BJ (cell line): ENCODE measurements at regions not wholly inside any gene's neighbourhood (a gene's known extent, or its start where the extent isn't known, plus 50 kb on each side); places are given as distances from the start of the nearest gene placed in this dataset.

Source experiments
- CTCF ChIA-PET: fragments of 350-600 bp; formaldehyde crosslinking; extraction: SDS; loops from one replicate; lab custom pipeline; 2021; ENCODE audit warnings: antibody characterized with exemption, inconsistent platforms; lab: Yijun Ruan, JAX
- POLR2A ChIA-PET: fragments of 300-600 bp; sonication (Branson Sonifier 250); formaldehyde crosslinking; extraction: SDS; loops from one replicate; lab custom pipeline; 2021; ENCODE audit warnings: antibody characterized with exemption; lab: Charles Lee
- DNase-seq: peaks from one replicate; pipeline ENCODE4 v3.0.0-alpha.2; 2011; ENCODE audit warnings: low read depth
- H3K27me3 ChIP-seq: 2 replicates; pipeline ENCODE4 v1.6.0; 2011; ENCODE audit warnings: low read length; ENCODE audit not compliant: control insufficient read depth, insufficient read depth
- H3K36me3 ChIP-seq: 2 replicates; pipeline ENCODE4 v1.5.1; 2011; ENCODE audit warnings: low read length; ENCODE audit not compliant: control insufficient read depth, insufficient read depth
- H3K4me3 ChIP-seq: 2 replicates; pipeline ENCODE4 v1.5.1; 2011; ENCODE audit warnings: low read depth, mild to moderate bottlenecking, control low read depth, low read length
- TF ChIP-seq, protein P1 (sequence below): IDR thresholded peaks from 2 replicates; pipeline ENCODE4 v1.5.1; 2011; ENCODE audit warnings: low read depth, mild to moderate bottlenecking, control low read depth, inconsistent platforms, low read length, moderate library complexity; ENCODE audit not compliant: insufficient read depth

DNA sequence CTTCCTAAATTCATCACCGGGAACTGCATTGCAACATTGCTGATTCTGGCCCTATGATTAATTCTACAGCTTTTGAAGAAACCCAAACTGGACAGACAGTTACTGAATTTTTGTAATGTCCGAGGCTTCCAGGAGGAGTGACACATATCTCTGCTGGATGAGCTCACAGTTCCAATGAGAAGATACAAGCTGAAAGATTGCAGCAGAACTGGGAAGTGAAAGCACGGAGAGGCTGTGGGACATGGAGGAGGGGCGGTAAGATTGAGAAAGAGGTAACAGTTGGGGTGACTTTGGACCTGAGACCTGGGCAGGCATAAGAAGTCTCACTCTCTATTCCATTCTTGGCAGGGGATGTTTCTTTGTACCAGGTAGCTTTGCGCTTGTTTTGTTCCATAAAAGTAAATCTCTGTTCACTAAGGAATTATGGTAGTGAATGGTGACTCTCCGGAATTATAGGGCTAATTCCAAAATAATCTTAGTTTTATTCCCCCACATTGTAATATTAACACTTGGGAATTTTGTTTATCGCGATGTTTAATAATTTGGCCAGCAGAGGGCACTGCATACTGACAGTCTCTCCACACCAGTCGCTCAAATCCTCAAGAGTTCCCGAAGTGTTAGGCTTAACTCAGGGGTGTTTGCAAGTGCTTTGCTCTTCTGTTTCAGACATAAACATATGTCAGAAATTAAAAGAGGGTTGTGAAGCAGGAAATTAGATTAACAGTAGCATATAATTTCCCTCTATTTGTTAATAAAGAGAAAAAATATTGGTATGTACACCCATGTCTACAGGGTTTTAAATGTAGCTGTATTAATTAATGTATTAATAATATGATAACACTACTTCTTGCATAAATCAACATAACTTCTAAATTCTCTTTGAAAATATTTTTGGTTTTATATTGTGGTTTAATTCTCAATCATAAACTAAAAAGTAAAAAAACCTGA is 201.4 kb downstream of the SOCS6 start:
- TF ChIP-seq, protein P1, sequence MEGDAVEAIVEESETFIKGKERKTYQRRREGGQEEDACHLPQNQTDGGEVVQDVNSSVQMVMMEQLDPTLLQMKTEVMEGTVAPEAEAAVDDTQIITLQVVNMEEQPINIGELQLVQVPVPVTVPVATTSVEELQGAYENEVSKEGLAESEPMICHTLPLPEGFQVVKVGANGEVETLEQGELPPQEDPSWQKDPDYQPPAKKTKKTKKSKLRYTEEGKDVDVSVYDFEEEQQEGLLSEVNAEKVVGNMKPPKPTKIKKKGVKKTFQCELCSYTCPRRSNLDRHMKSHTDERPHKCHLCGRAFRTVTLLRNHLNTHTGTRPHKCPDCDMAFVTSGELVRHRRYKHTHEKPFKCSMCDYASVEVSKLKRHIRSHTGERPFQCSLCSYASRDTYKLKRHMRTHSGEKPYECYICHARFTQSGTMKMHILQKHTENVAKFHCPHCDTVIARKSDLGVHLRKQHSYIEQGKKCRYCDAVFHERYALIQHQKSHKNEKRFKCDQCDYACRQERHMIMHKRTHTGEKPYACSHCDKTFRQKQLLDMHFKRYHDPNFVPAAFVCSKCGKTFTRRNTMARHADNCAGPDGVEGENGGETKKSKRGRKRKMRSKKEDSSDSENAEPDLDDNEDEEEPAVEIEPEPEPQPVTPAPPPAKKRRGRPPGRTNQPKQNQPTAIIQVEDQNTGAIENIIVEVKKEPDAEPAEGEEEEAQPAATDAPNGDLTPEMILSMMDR, result peak; percentile 62
- CTCF ChIA-PET, result interaction anchor here (0.6 to 3.6 kb wide), 20 partner anchors 10 to 905 kb away, joined by 3 to 53 read pairs (median 4); no protein-coding TSS in a partner anchor
- no peaks in the 10 kb centered on the region for H3K36me3 ChIP-seq
- no peak for DNase-seq
- H3K27me3 ChIP-seq, result peaks cover 3% of the 10 kb centered on the region; the same call in 1 of the 2 replicates
- POLR2A ChIA-PET, result no interaction called here
- peak overlapping the region; percentile 16; the same call in 1 of the 2 replicates for H3K4me3 ChIP-seq

DNA sequence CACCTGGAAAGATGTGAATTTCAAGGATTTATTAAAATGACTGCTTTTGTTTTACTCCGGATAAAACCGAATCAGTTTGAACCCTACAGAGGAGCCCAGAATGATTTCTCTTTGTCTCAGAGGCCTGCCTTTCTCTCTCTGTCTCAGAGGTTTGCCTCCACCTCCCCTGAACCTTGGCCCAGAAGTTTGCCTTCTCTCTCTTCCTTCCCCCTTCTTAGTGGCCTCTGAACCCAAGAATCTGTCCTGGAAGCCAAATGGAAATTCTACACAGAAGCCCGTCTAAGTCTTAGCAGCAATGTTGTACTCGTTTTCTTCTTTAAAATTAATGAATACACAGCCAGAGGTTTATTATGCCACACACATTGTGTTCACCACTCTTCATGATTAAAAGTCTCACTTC is 200.7 kb downstream of the SOCS6 start:
- TF ChIP-seq, protein P1, result no peak
- ChIA-PET POLR2A (no interaction called here), CTCF (interaction anchor here (0.6 to 3.6 kb wide), 11 partner anchors 10 to 306 kb away, joined by 3 to 53 read pairs (median 4); no protein-coding TSS in a partner anchor)
- no peaks in the 10 kb centered on the region for H3K36me3 ChIP-seq
- H3K4me3 ChIP-seq, result no peak overlapping the region
- DNase-seq, result no peak
- H3K27me3 ChIP-seq, result peaks cover 3% of the 10 kb centered on the region; the same call in 1 of the 2 replicates

DNA sequence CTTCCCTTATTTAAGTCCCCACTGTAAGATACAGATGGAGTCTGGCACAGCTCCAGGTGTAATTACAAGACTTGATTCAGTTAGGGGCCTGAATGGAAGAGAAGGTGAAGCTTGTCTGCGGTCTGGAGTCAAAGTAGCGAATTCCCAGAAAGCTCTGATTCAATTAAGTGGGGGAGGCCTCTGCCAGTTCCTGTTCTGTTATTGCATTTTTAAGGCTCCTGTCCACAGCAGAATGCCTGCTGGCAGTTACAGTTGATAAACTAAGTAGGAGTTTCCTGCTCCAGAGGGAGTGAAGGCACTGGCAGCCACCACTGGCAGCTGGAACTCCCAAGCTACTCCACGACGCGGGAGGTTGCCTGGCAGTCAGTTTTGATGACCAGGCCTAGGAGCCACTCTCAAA is 181.1 kb downstream of the SOCS6 start:
- no peak for DNase-seq
- Histone ChIP-seq H3K4me3 (no peak overlapping the region), H3K36me3 (no peaks in the 10 kb centered on the region), H3K27me3 (no peaks in the 10 kb centered on the region)
- ChIA-PET POLR2A (no interaction called here), CTCF (interaction anchor here (0.9 to 1.6 kb wide), 3 partner anchors 20 to 22 kb away, joined by 3 to 12 read pairs (median 3); no protein-coding TSS in a partner anchor)
- TF ChIP-seq, protein P1, result no peak

DNA sequence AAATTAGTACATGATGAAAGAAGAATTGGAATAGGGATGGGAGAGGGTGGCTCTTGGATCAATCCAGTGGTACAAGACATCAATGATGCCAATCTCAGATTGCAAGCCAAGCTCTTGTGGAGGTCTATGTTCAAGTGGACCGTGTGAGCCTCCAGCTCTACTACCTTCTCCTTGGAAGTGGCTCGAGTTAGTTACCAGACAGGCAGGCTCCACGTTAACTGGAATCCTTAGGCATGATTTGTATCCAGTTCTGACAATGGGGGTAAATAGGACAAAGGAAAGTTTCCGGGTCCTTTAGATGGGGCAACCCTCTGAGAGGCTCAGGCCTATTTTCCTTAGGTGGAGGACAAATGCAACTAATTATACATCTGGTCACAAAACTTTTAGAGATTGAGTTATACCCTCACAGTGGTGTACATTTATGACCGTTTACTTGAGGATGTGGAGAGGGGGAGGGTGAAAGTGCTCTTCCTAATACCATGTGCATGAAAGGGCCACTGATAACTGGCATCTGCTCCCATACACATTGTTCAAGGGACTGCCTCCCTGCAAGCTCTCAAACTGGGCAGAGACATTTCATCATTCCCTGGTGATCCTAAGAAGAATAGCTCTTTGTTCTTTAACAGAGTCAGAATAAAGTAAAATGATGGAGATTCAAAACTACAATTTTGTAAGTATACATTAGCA is 180.2 kb downstream of the SOCS6 start:
- no peak overlapping the region for H3K4me3 ChIP-seq
- H3K27me3 ChIP-seq, result no peaks in the 10 kb centered on the region
- TF ChIP-seq, protein P1, result no peak
- CTCF ChIA-PET, result interaction anchor here (1.0 to 1.1 kb wide), 2 partner anchors 12 to 21 kb away, joined by 3 to 5 read pairs; no protein-coding TSS in a partner anchor
- no peaks in the 10 kb centered on the region for H3K36me3 ChIP-seq
- POLR2A ChIA-PET, result no interaction called here
- DNase-seq, result no peak
